IPS-18a (cell line): ENCODE measurements at regions not wholly inside any gene's neighbourhood (a gene's known extent, or its start where the extent isn't known, plus 50 kb on each side); places are given as distances from the start of the nearest gene placed in this dataset.
"Not testable (repeated sequence)": the region's sequence is repeated elsewhere in the genome, so short reads cannot be mapped to it uniquely, and the experiment has no call there.

Source experiments
- H3K27ac ChIP-seq: one replicate; pipeline ENCODE4 v1.5.1; 2013; ENCODE audit warnings: low read length
- H3K27me3 ChIP-seq: one replicate; pipeline ENCODE4 v1.6.1; 2013; ENCODE audit warnings: mild to moderate bottlenecking, low read length; ENCODE audit not compliant: control insufficient read depth, insufficient read depth
- H3K36me3 ChIP-seq: one replicate; pipeline ENCODE4 v1.6.1; 2013; ENCODE audit warnings: low read depth, low read length; ENCODE audit not compliant: control insufficient read depth
- H3K4me1 ChIP-seq: one replicate; pipeline ENCODE4 v1.6.1; 2013; ENCODE audit warnings: low read depth, low read length; ENCODE audit not compliant: control insufficient read depth
- H3K4me3 ChIP-seq: one replicate; pipeline ENCODE4 v1.5.1; 2013; ENCODE audit warnings: low read length
- H3K9ac ChIP-seq: one replicate; pipeline ENCODE4 v1.6.1; 2013; ENCODE audit warnings: mild to moderate bottlenecking, low read length, moderate library complexity
- H3K9me3 ChIP-seq: one replicate; pipeline ENCODE4 v1.6.1; 2013; ENCODE audit warnings: low read depth, low read length; ENCODE audit not compliant: control insufficient read depth

- H3K27ac ChIP-seq: no peak overlapping the region
- no peak overlapping the region for H3K4me3 ChIP-seq
- H3K9me3 ChIP-seq: no peaks in the 10 kb centered on the region
- no peaks in the 10 kb centered on the region for H3K4me1 ChIP-seq
- no peak overlapping the region for H3K9ac ChIP-seq
- H3K36me3 ChIP-seq: no peaks in the 10 kb centered on the region
- no peaks in the 10 kb centered on the region for H3K27me3 ChIP-seq
These were observed 112.9 kb downstream of the CRYBB2 start for GRCh38 chr22:25332386-25332785.

- H3K9me3 ChIP-seq: peaks cover 3% of the 10 kb centered on the region
- no peak overlapping the region for H3K4me3 ChIP-seq
- H3K4me1 ChIP-seq: no peaks in the 10 kb centered on the region
- no peak overlapping the region for H3K27ac ChIP-seq
- no peak overlapping the region for H3K9ac ChIP-seq
- no peaks in the 10 kb centered on the region for H3K36me3 ChIP-seq
- no peaks in the 10 kb centered on the region for H3K27me3 ChIP-seq
These were observed 114.7 kb downstream of the CRYBB2 start for GRCh38 chr22:25334162-25334490.

GRCh38 chr22:25334631-25335030 is 115.2 kb downstream of the CRYBB2 start:
- not testable (repeated sequence) for H3K9ac ChIP-seq, H3K4me3 ChIP-seq, H3K9me3 ChIP-seq, H3K27me3 ChIP-seq, H3K27ac ChIP-seq, H3K4me1 ChIP-seq, H3K36me3 ChIP-seq

GRCh38 chr22:25335276-25335675 is 115.8 kb downstream of the CRYBB2 start:
- H3K4me3 ChIP-seq, H3K27ac ChIP-seq, H3K4me1 ChIP-seq, H3K36me3 ChIP-seq, H3K9me3 ChIP-seq, H3K9ac ChIP-seq, H3K27me3 ChIP-seq: not testable (repeated sequence)

GRCh38 chr22:25340536-25340935 is 121.1 kb downstream of the CRYBB2 start:
- H3K27ac ChIP-seq, H3K9ac ChIP-seq, H3K9me3 ChIP-seq, H3K36me3 ChIP-seq, H3K4me1 ChIP-seq, H3K27me3 ChIP-seq, H3K4me3 ChIP-seq: not testable (repeated sequence)

- not testable (repeated sequence) for H3K4me1 ChIP-seq, H3K9ac ChIP-seq, H3K4me3 ChIP-seq, H3K27ac ChIP-seq, H3K27me3 ChIP-seq, H3K36me3 ChIP-seq, H3K9me3 ChIP-seq
These were observed 124.9 kb downstream of the CRYBB2 start for GRCh38 chr22:25344366-25344765.

- Histone ChIP-seq H3K36me3 (peaks cover 10% of the 10 kb centered on the region), H3K27ac (no peak overlapping the region), H3K9me3 (no peaks in the 10 kb centered on the region), H3K4me1 (no peaks in the 10 kb centered on the region), H3K9ac (no peak overlapping the region), H3K4me3 (no peak overlapping the region), H3K27me3 (no peaks in the 10 kb centered on the region)
These were observed 127.7 kb downstream of the CRYBB2 start for GRCh38 chr22:25346859-25347751.

- H3K27ac ChIP-seq: no peak overlapping the region
- peaks cover 12% of the 10 kb centered on the region for H3K36me3 ChIP-seq
- no peak overlapping the region for H3K4me3 ChIP-seq
- no peaks in the 10 kb centered on the region for H3K9me3 ChIP-seq
- H3K9ac ChIP-seq: no peak overlapping the region
- H3K4me1 ChIP-seq: no peaks in the 10 kb centered on the region
- no peaks in the 10 kb centered on the region for H3K27me3 ChIP-seq
These were observed 128.3 kb downstream of the CRYBB2 start for GRCh38 chr22:25347752-25348102.

GRCh38 chr22:25348391-25348790 is 129.0 kb downstream of the CRYBB2 start:
- Histone ChIP-seq H3K4me1 (no peaks in the 10 kb centered on the region), H3K4me3 (no peak overlapping the region), H3K27ac (no peak overlapping the region), H3K9ac (no peak overlapping the region), H3K9me3 (no peaks in the 10 kb centered on the region), H3K27me3 (no peaks in the 10 kb centered on the region), H3K36me3 (peaks cover 12% of the 10 kb centered on the region)

- peaks cover 15% of the 10 kb centered on the region for H3K36me3 ChIP-seq
- not testable (repeated sequence) for H3K9ac ChIP-seq, H3K9me3 ChIP-seq, H3K4me1 ChIP-seq, H3K27ac ChIP-seq, H3K4me3 ChIP-seq, H3K27me3 ChIP-seq
These were observed 129.6 kb downstream of the CRYBB2 start for GRCh38 chr22:25348996-25349395.

- Histone ChIP-seq H3K4me3 (no peak overlapping the region), H3K36me3 (peaks cover 22% of the 10 kb centered on the region), H3K4me1 (no peaks in the 10 kb centered on the region), H3K27me3 (no peaks in the 10 kb centered on the region), H3K27ac (no peak overlapping the region), H3K9me3 (no peaks in the 10 kb centered on the region), H3K9ac (no peak overlapping the region)
These were observed 131.1 kb downstream of the CRYBB2 start for GRCh38 chr22:25350551-25350971.

GRCh38 chr22:25351631-25352293 is 132.3 kb downstream of the CRYBB2 start:
- Histone ChIP-seq H3K4me3 (no peak overlapping the region), H3K27me3 (no peaks in the 10 kb centered on the region), H3K9me3 (no peaks in the 10 kb centered on the region), H3K4me1 (no peaks in the 10 kb centered on the region), H3K27ac (no peak overlapping the region), H3K9ac (no peak overlapping the region), H3K36me3 (peaks cover 22% of the 10 kb centered on the region)
